ENCODE measurements at regions not wholly inside any gene's neighbourhood (a gene's known extent, or its start where the extent isn't known, plus 50 kb on each side); places are given as distances from the start of the nearest gene placed in this dataset.
"Not testable (repeated sequence)": the region's sequence is repeated elsewhere in the genome, so short reads cannot be mapped to it uniquely, and the experiment has no call there.

DNA sequence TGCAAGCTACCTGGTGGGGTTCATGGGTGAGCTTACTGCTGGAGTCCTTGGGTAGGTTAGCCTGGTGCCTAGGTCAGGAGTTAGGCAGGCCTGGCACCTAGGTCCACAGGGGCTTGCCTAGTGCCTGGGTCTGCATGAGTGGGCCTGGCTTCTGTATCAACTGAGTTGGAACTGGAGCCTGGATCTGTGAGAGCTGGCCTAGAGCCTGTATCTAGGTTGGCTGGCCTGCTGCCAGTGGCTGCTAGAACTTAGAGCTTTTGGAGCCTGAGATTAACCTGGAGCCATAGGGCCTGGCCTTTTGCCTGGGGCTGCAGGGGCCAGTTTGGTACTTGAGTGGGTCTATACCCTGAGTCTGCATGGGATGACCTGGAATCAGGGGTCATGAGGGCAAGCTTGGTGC is 679.4 kb downstream of the NUP35 start:
- Histone ChIP-seq H3K4me1 (ENCODE audit: control insufficient read depth, insufficient read depth, low read length) (no peaks in the 10 kb centered on the region), H3K9ac (ENCODE audit: low read length) (no peak overlapping the region), H3K27me3 (replicated peaks; ENCODE audit: control insufficient read depth, insufficient read depth, low read length) (no peaks in the 10 kb centered on the region), H3K9me3 (ENCODE audit: control insufficient read depth, low read length) (peaks cover 24% of the 10 kb centered on the region), H3K4me3 (ENCODE audit: low read length) (no peak overlapping the region), H3K36me3 (ENCODE audit: control insufficient read depth, insufficient read depth, low read length, severe bottlenecking) (no peaks in the 10 kb centered on the region)
- no peak for DNase-seq (ENCODE audit: low read depth)

DNA sequence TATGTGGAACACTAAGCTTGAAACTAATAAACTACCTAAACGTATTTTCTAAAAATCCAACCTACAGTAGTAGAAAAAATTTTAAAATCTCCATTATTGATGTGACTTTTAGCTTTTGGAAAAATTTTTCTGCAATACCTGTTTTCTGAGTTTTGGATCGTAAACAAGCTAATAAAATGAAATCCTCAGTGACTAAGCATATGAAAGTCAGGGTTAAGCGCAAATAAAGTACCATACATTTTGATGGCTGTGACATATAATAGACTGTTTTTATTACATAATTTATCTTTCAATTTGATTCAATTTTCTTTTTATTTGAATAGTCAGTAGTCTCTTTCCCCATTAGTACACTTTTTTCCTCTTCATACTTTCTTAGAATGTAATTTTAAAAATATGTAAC is 683.6 kb downstream of the NUP35 start:
- Histone ChIP-seq H3K27me3 (replicated peaks; ENCODE audit: control insufficient read depth, insufficient read depth, low read length) (no peaks in the 10 kb centered on the region), H3K36me3 (ENCODE audit: control insufficient read depth, insufficient read depth, low read length, severe bottlenecking) (no peaks in the 10 kb centered on the region), H3K4me3 (ENCODE audit: low read length) (no peak overlapping the region), H3K4me1 (ENCODE audit: control insufficient read depth, insufficient read depth, low read length) (no peaks in the 10 kb centered on the region), H3K9ac (ENCODE audit: low read length) (no peak overlapping the region), H3K9me3 (ENCODE audit: control insufficient read depth, low read length) (peaks cover 6% of the 10 kb centered on the region)
- DNase-seq (ENCODE audit: low read depth), result no peak

DNA sequence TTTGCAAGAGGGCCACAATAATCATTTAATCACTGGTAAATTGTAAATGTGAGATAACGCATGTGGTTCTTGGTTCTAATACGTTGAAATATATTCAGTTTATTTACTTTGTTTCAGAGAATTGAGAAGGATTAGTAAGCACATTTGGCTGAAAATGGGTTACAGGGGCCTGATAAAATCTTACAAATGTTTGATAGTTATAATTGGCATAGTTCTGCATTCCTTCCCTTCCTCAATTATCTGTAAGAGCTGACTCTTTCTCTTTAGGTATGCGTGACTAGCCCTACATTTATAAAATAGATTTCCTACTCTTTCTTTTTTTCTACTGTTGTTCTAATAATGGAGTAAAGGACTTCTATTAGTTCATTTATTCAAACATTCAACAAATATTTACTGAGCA is 685.2 kb downstream of the NUP35 start:
- Histone ChIP-seq H3K9ac (ENCODE audit: low read length) (no peak overlapping the region), H3K27me3 (replicated peaks; ENCODE audit: control insufficient read depth, insufficient read depth, low read length) (no peaks in the 10 kb centered on the region), H3K9me3 (ENCODE audit: control insufficient read depth, low read length) (peaks cover 4% of the 10 kb centered on the region), H3K4me3 (ENCODE audit: low read length) (no peak overlapping the region), H3K4me1 (ENCODE audit: control insufficient read depth, insufficient read depth, low read length) (no peaks in the 10 kb centered on the region), H3K36me3 (ENCODE audit: control insufficient read depth, insufficient read depth, low read length, severe bottlenecking) (no peaks in the 10 kb centered on the region)
- no peak for DNase-seq (ENCODE audit: low read depth)

DNA sequence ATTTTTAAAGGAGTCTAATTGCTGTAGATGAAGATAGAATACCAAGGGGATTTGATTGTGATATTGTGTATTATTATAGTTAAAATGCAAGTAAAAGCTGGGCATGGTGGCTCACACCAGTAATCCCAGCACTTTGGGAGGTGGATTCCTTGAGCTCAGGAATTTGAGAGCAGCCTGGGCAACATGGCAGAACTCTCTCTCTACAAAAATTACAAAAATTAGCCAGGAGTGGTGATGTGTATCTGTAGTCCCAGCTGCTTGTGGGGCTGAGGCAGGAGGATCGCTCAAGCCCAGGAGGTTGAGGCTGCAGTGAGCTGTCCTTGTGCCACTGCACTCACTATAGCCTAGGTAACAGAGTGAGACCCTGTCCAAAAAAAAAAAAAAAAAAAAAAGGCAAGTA is 687.0 kb downstream of the NUP35 start:
- H3K4me1 ChIP-seq (ENCODE audit: control insufficient read depth, insufficient read depth, low read length), result no peaks in the 10 kb centered on the region
- no peak overlapping the region for H3K9ac ChIP-seq (ENCODE audit: low read length)
- H3K9me3 ChIP-seq (ENCODE audit: control insufficient read depth, low read length), result no peaks in the 10 kb centered on the region
- H3K27me3 ChIP-seq (replicated peaks; ENCODE audit: control insufficient read depth, insufficient read depth, low read length), result no peaks in the 10 kb centered on the region
- H3K4me3 ChIP-seq (ENCODE audit: low read length), result no peak overlapping the region
- DNase-seq (ENCODE audit: low read depth), result no peak
- no peaks in the 10 kb centered on the region for H3K36me3 ChIP-seq (ENCODE audit: control insufficient read depth, insufficient read depth, low read length, severe bottlenecking)

DNA sequence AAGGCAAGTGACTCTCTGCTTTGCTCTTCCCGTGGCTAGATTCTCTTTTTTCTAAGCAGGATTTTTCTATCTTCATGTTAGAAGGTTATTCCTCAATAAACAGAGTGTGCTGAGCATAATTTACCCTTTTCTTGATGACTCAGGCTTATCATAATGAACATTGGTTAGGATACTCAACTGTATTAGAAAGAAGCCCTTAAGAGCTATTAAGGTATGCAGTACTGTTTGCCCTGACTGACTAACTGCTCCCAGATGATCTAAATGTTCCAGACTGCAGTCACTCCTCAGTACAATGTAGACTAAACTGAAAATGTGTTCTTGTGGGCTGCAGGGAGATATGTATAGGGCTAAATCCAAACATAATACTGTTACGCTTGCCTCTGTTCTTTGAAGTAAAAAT is 687.8 kb downstream of the NUP35 start:
- no peak for DNase-seq (ENCODE audit: low read depth)
- Histone ChIP-seq H3K36me3 (ENCODE audit: control insufficient read depth, insufficient read depth, low read length, severe bottlenecking) (no peaks in the 10 kb centered on the region), H3K9me3 (ENCODE audit: control insufficient read depth, low read length) (no peaks in the 10 kb centered on the region), H3K27me3 (replicated peaks; ENCODE audit: control insufficient read depth, insufficient read depth, low read length) (no peaks in the 10 kb centered on the region), H3K4me1 (ENCODE audit: control insufficient read depth, insufficient read depth, low read length) (no peaks in the 10 kb centered on the region), H3K9ac (ENCODE audit: low read length) (no peak overlapping the region), H3K4me3 (ENCODE audit: low read length) (no peak overlapping the region)

DNA sequence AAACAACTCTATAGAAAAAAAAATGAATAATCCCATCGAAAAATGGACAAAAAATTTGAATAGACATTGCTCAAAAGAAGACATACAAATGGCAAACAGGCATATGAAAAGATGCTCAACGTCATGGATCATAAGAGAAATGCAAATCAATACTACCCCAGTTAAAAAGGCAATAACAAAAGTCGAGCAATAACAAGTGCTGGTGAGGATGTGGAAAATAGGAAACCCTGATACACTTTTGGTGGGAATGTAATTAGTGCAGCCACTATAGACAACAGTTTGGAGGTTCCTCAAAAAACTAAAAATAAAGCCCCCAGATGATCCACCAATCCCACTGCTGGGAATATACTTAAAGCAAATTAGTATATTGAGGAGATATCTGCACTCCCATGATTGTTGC is 701.5 kb downstream of the NUP35 start:
- no peaks in the 10 kb centered on the region for H3K4me1 ChIP-seq (ENCODE audit: control insufficient read depth, insufficient read depth, low read length)
- H3K27me3 ChIP-seq (replicated peaks; ENCODE audit: control insufficient read depth, insufficient read depth, low read length), result no peaks in the 10 kb centered on the region
- H3K9me3 ChIP-seq (ENCODE audit: control insufficient read depth, low read length), result peaks cover 20% of the 10 kb centered on the region
- H3K36me3 ChIP-seq (ENCODE audit: control insufficient read depth, insufficient read depth, low read length, severe bottlenecking), result no peaks in the 10 kb centered on the region
- H3K9ac ChIP-seq (ENCODE audit: low read length), result no peak overlapping the region
- DNase-seq (ENCODE audit: low read depth), result no peak
- H3K4me3 ChIP-seq (ENCODE audit: low read length), result no peak overlapping the region

DNA sequence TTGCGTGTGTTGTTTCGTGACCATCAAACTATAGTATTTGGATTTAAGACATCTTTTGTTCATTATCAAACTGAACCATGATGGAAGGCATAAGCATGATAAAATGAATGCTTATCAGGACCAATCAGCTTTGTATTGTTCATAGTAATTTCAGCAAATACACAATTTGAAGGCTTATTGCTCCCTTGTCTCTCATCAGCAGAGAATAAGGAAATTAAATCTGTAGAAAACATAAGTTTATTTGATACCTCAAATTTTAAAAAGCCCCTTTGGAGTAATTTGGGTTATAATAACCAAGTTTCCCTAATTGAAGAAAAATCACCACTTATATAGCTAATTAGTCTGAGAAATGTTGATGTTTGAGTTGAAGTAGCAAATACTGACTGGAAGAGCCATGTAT is 705.7 kb downstream of the NUP35 start:
- DNase-seq (ENCODE audit: low read depth), result no peak
- Histone ChIP-seq H3K9me3 (ENCODE audit: control insufficient read depth, low read length) (peaks cover 15% of the 10 kb centered on the region), H3K9ac (ENCODE audit: low read length) (no peak overlapping the region), H3K36me3 (ENCODE audit: control insufficient read depth, insufficient read depth, low read length, severe bottlenecking) (no peaks in the 10 kb centered on the region), H3K4me1 (ENCODE audit: control insufficient read depth, insufficient read depth, low read length) (no peaks in the 10 kb centered on the region), H3K27me3 (replicated peaks; ENCODE audit: control insufficient read depth, insufficient read depth, low read length) (no peaks in the 10 kb centered on the region), H3K4me3 (ENCODE audit: low read length) (no peak overlapping the region)

DNA sequence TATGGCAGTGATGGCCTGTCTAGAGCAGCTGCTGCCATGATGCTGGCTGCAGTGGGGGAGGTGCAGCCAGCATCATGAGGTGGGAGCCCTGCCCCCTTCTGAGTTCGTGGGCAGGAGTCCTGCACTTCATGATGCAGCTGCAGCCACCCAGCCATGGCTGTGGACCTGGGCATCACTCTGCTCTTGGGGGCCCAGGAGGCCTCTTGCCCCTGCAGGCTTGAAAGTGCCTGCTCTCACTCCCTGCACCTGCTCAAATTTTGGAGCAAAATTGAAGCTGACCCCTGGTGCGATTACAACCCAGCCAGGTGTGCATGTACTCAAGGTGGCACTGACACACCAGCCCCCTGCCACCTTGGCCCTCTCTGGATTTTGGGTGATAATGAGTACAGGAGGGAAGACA is 712.9 kb downstream of the NUP35 start:
- no peaks in the 10 kb centered on the region for H3K4me1 ChIP-seq (ENCODE audit: control insufficient read depth, insufficient read depth, low read length)
- no peak for DNase-seq (ENCODE audit: low read depth)
- no peaks in the 10 kb centered on the region for H3K9me3 ChIP-seq (ENCODE audit: control insufficient read depth, low read length)
- H3K36me3 ChIP-seq (ENCODE audit: control insufficient read depth, insufficient read depth, low read length, severe bottlenecking), result no peaks in the 10 kb centered on the region
- H3K27me3 ChIP-seq (replicated peaks; ENCODE audit: control insufficient read depth, insufficient read depth, low read length), result no peaks in the 10 kb centered on the region
- H3K9ac ChIP-seq (ENCODE audit: low read length), result no peak overlapping the region
- no peak overlapping the region for H3K4me3 ChIP-seq (ENCODE audit: low read length)

DNA sequence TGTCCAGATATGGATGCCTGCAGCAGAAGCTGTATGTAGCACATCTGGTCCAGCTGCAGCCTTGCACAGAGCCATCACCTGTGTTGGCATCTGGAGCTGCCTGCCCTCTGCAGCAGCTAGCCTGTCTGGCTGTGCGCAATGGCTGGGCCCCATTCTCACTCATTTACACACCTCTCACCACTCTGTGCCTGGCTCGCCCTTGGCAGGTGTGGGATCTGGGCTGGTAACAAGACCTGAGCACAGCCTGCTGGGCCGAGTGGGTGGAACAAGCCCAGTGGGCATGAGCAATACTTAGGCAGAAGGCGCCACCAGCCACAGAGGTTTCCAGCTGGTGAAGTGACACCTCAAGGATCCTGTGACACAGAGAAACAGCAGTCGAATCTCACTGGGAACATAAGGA is 714.1 kb downstream of the NUP35 start:
- no peak for DNase-seq (ENCODE audit: low read depth)
- Histone ChIP-seq H3K27me3 (replicated peaks; ENCODE audit: control insufficient read depth, insufficient read depth, low read length) (no peaks in the 10 kb centered on the region), H3K9me3 (ENCODE audit: control insufficient read depth, low read length) (no peaks in the 10 kb centered on the region), H3K36me3 (ENCODE audit: control insufficient read depth, insufficient read depth, low read length, severe bottlenecking) (no peaks in the 10 kb centered on the region), H3K4me1 (ENCODE audit: control insufficient read depth, insufficient read depth, low read length) (no peaks in the 10 kb centered on the region), H3K4me3 (ENCODE audit: low read length) (no peak overlapping the region), H3K9ac (ENCODE audit: low read length) (no peak overlapping the region)

DNA sequence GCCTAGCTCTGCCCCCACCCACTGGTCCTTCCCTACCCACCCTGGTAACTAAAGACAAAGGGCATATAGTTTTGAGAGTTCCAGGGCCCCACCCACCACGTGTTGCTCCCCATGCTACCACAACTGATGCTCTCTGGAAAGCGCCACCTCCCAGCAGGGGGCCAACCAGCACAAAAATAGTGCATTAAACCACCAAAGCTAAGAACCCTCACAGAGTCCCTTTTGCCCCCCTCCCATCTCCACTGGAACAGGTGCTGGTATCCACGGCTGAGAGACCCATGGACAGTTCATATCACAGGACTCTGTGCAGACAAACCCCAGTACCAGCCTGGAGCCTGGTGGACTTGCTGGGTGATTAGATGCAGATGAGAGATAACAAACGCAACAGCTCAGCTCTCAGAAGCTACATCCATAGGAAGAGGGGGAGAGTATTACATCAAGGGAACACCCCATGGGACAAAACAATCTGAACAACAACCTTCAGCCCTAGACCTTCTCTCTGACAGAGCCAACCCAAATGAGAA is 715.9 kb downstream of the NUP35 start:
- H3K27me3 ChIP-seq (replicated peaks; ENCODE audit: control insufficient read depth, insufficient read depth, low read length), result no peaks in the 10 kb centered on the region
- H3K9ac ChIP-seq (ENCODE audit: low read length), result no peak overlapping the region
- no peak overlapping the region for H3K4me3 ChIP-seq (ENCODE audit: low read length)
- H3K9me3 ChIP-seq (ENCODE audit: control insufficient read depth, low read length), result no peaks in the 10 kb centered on the region
- H3K36me3 ChIP-seq (ENCODE audit: control insufficient read depth, insufficient read depth, low read length, severe bottlenecking), result no peaks in the 10 kb centered on the region
- no peak for DNase-seq (ENCODE audit: low read depth)
- H3K4me1 ChIP-seq (ENCODE audit: control insufficient read depth, insufficient read depth, low read length), result no peaks in the 10 kb centered on the region

DNA sequence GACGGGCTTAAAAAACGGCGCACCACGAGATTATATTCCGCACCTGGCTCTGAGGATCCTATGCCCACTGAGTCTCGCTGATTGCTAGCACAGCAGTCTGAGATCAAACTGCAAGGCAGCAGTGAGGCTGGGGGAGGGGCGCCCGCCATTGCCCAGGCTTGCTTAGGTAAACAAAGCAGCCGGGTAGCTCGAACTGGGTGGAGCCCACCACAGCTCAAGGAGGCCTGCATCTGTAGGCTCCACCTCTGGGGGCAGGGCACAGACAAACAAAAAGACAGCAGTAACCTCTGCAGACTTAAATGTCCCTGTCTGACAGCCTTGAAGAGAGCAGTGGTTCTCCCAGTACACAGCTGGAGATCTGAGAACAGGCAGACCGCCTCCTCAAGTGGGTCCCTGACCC is 725.6 kb downstream of the NUP35 start:
- H3K27me3 ChIP-seq (replicated peaks; ENCODE audit: control insufficient read depth, insufficient read depth, low read length); H3K9me3 ChIP-seq (ENCODE audit: control insufficient read depth, low read length); DNase-seq (ENCODE audit: low read depth); H3K9ac ChIP-seq (ENCODE audit: low read length); H3K4me3 ChIP-seq (ENCODE audit: low read length); H3K36me3 ChIP-seq (ENCODE audit: control insufficient read depth, insufficient read depth, low read length, severe bottlenecking); H3K4me1 ChIP-seq (ENCODE audit: control insufficient read depth, insufficient read depth, low read length): not testable (repeated sequence)

DNA sequence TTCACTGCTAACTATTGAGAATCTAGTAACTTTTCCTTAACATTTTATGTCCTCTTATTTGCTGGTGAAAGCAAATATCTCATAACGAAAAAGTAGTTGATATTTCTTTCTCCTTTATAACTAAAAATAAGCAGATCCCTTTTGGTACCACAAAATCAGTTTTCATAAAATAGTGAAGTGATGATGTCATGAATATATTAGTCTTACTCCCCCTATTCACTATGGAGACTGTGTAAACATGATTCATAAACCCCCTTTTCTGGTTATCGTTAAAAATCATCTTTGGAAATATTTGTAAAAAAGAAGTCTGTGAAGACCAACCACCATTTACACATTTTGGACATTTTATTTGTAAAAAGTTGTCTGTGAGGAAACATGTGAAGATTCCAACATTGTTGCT is 734.9 kb downstream of the NUP35 start:
- no peak for DNase-seq (ENCODE audit: low read depth)
- H3K9ac ChIP-seq (ENCODE audit: low read length), result no peak overlapping the region
- H3K4me3 ChIP-seq (ENCODE audit: low read length), result no peak overlapping the region
- no peaks in the 10 kb centered on the region for H3K4me1 ChIP-seq (ENCODE audit: control insufficient read depth, insufficient read depth, low read length)
- no peaks in the 10 kb centered on the region for H3K36me3 ChIP-seq (ENCODE audit: control insufficient read depth, insufficient read depth, low read length, severe bottlenecking)
- no peaks in the 10 kb centered on the region for H3K9me3 ChIP-seq (ENCODE audit: control insufficient read depth, low read length)
- no peaks in the 10 kb centered on the region for H3K27me3 ChIP-seq (replicated peaks; ENCODE audit: control insufficient read depth, insufficient read depth, low read length)

Measured in adipocyte (in vitro differentiated cells).